ENCODE measurements at regions not wholly inside any gene's neighbourhood (a gene's known extent, or its start where the extent isn't known, plus 50 kb on each side); places are given as distances from the start of the nearest gene placed in this dataset.
"Not testable (repeated sequence)": the region's sequence is repeated elsewhere in the genome, so short reads cannot be mapped to it uniquely, and the experiment has no call there.

DNA sequence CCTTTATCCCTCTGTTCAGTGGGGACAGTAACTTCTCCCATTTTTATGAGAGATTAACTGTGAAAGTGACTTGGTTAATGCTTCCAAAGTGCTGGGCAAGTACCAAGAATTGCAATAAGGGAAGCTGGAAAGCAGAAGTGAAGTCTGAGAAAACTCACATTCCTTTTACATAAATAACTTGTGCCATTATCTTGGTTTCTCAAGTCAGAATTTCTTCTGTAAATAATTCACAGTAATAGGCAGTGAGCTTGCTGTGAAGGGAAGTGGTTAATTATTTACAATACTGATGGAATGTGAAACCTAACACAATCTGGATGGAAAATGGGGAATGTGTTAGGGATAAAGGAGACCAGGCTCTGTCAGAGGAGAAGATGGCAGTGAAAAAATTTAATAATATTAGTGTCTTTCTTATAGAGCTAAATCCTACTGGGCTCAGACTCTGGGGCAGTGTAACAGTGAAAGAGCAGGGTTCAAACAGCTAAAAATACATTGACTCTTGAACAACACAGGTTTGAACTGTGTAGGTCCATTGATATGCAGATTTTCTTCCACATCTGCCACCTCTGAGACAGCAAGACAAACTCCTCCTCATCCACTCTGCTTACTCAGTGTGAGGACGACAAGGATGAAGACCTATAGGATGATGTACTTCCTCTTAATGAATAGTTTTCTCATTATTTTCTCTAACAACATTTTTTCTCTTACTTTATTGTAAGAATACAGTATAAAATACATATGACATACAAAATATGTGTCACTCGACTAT lies 251.5 kb upstream of the ISX start:
- DNase-seq (ENCODE audit: low read depth in 2 of 2): no peak

DNA sequence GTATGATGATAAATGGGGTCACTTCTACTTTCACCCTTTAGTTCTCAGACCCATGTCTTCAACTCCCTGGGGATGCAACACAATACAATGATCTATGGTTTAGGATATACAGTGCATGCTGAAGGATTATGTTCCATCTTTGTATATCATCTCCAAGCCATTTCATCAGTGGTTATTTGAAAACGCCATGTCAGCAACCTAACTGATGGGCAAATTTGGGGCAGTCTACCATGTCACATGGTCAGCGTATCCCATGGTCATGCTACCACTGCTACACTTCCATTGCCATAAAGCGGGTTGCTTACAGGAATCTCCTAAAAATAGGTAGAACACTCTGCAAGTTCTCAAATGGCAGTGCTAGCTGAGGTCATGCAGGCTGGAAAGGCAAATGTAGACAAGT lies 236.5 kb upstream of the ISX start:
- no peak for DNase-seq (ENCODE audit: low read depth in 2 of 2)

DNA sequence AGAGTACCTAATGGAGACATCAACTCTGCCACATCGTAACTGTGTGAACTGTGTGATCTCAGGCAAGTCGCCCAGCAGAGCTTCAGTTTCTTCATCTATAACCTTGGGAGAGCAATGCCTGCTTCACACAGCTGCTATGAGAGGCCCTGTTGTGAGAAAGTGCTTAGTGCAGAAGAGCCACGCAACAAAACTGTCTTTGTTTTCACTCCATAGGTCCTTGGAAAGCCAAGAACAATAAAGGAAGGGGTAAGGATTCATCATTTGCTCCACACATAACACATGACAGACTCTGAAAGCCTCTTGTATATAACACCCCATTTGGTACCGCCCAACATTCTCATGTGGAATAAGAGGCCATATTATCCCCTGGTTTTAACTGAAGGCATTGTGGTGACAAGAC lies 231.9 kb upstream of the ISX start:
- DNase-seq (ENCODE audit: low read depth in 2 of 2): no peak

DNA sequence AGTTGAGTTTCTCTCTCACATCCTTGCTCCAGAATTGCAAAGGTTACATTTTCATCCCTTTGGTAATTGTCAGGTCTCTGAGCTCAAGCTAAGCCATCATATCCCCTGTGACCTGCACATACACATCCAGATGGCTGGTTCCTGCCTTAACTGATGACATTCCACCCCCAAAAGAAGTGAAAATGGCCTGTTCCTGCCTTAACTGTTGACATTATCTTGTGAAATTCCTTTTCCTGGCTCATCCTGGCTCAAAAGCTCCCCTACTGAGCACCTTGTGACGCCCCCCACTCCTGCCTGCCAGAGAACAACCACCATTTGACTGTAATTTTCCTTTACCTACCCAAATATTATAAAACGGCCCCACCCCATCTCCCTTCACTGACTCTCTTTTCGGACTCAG lies 231.4 kb upstream of the ISX start:
- not testable (repeated sequence) for DNase-seq (ENCODE audit: low read depth in 2 of 2)

DNA sequence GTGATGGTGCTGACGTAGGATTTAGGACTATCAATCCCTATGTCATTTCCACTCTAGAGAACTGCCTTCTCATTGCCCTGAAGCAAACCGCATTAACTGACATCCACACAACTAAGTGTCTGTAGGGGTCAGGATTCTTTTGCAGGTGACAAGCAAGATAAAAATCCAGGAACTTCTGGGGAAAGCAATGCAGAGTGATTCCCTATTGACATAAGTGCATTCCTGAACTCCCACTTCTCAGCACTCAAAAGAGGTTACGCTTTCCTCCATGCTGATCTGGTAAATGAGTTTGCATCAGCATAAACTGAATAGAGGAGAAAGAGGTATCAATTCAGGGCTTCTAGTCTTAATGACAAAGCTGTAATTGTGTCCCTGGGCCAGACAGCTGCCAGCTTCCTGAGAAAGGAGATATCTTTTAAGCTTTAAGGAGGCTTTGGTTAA lies 224.6 kb upstream of the ISX start:
- no peak for DNase-seq (ENCODE audit: low read depth in 2 of 2)

DNA sequence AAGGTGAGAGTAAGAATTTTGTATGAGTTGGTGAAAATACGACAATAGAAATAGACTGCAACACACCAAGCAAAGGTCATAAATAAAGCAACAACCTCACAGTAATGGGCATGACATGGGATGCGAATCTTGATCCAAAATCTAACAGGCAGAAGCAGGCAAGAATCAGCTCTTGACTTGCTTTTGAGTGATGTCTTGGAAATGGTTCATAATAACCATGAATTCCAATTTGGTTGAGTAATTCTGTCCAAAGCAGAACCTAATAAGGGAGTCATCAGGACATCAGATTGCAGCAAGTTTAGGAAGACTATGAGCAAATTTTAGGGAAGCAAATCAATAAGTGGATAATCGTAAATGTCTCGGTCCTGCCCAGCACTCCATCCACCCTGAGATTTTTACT lies 224.0 kb upstream of the ISX start:
- DNase-seq (ENCODE audit: low read depth in 2 of 2): no peak

DNA sequence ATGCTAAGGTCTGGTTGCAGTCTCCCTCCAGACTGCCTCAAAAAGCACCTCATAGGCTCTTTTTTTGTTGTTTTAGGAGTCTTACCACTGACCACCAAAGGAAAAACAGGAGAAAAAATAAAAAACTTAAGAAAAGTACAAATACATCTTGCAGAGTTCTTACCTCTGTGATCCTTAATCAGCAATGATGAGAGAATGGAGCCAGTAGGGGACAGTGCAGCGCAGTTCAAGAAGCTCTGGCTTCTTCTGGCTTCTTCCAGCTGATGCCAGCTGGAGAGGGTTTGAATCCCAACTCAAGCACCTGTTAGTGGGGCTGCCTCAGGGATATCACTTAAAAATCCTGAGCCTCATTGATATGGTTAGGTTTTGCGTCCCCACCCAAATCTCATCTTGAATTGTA lies 223.3 kb upstream of the ISX start:
- DNase-seq (ENCODE audit: low read depth in 2 of 2): no peak

DNA sequence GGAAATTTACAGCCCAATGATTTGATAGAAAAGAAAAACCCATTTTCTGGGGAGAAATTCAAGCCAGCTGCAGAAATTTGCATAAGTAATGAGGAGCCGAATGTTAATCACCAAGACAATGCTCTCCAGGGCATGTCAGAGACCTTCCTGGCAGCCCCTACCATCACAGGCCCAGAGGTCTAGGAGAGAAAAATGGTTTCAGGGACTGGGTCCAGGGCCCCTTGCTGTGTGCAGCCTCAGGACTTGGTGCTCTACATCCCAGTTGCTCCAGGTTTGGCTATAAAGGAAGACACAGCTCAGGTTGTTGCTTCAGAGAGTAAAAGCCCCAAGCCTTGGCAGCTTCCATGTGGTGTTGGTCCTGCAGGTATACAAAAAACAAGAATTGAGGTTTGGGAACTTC lies 222.2 kb upstream of the ISX start:
- DNase-seq (ENCODE audit: low read depth in 2 of 2): not testable (repeated sequence)

DNA sequence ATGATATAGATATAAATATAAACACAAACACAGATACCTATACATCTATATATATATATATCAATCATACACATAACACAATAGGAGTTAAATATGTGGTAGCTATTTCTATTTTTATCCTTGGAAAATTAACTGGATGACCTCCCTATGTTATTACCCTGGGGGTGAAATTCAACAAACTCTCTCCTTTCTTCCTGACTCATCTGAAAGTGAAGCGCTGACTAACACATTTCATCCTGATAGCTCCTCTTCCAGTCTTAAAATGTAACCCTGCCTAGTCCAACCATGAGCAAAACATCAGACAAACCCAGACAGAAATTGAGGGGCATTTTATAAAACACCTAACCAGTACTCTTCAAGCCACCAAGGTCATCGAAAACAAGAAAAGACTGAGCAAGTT lies 220.6 kb upstream of the ISX start:
- no peak for DNase-seq (ENCODE audit: low read depth in 2 of 2)

DNA sequence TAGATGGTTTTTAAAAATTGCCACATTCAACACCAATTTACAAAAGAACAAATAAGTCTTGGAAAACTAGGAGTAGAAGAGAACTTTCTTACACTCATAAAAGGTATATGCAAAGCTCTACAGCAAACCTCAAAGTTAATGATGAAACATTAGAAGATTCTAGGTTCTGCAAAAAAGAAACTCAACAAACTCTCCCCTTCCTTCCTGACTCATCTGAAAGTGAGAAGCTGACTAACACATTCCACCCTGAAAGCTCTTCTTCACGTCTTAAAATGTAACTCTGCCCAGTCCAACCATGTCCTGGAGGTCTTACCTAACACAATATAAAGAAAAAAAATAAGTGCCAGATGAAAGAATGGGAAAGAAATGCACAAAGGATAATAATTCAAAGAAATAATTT lies 218.9 kb upstream of the ISX start:
- no peak for DNase-seq (ENCODE audit: low read depth in 2 of 2)

DNA sequence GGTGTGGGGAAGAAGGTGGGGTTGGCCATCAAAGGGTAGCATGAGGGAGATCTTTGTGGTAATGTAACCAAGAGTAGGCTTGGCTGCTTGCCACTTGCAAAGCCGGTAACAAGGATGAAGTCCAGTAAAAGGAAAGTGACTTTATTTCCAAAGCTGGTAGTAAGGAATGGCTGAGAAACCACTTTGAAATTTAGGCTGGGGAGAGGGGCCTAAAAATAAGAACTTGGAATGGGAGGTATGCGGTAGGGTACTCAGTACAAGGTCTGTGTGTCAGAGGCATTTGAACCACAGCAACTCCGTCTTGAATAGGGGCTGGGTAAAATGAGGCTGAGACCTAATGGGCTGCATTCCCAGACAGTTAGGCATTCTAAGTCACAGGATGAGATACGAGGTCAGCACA lies 216.0 kb upstream of the ISX start:
- DNase-seq (ENCODE audit: low read depth in 2 of 2): no peak

DNA sequence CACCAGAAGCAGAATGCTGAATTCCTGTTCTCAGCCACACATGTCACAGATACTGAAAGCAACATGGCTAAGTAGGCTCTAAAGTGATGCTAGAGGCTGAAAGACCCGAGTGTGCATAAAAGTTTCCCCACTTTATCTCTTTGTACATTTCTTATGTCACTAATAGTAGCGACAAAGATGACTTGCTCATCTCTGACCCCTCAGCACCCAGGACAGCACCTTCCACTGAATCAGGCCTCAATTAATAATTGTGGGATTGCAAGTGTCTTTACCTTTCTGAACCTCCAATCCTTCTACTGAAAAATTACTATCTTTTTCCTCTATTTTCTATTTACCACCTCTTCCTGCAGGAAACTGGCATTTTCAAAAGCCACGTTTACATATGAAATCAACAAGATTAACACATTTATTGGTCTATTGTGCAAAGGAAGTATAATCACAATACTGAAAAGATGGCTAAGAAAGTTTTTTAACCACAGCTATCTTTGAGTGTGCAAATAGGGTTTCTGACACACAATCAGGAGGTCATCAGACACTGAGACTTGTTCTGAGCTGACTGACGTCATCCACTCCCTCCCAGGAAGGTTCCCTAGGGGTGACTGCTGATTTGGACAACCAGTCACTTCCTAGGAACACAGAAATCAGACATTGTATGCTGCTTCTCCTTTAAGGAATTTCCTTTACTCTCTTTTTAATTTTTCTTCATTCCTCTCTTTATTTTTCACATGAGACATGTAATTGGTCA lies 213.9 kb upstream of the ISX start:
- DNase-seq (ENCODE audit: low read depth in 2 of 2): no peak

DNA sequence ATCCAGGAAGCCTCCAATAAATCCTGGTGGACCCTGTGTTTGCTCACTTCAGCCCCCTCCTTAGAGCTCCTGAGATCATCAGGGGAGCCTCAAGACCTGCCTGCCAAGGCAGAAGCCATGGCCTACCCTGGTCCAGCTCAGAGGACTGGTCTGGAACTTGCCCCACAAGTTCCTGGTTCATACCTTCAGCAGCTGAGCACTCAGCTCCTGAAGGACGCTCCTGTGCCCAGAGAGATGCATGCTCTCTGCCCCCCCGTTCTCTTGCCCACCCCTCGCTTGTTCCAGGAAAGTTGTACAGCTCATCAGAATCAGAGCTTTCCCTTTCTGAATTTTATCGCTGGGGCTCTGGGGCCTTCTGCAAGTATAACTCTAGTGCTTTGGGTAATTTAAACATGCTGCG lies 210.5 kb upstream of the ISX start:
- DNase-seq (ENCODE audit: low read depth in 2 of 2): no peak

DNA sequence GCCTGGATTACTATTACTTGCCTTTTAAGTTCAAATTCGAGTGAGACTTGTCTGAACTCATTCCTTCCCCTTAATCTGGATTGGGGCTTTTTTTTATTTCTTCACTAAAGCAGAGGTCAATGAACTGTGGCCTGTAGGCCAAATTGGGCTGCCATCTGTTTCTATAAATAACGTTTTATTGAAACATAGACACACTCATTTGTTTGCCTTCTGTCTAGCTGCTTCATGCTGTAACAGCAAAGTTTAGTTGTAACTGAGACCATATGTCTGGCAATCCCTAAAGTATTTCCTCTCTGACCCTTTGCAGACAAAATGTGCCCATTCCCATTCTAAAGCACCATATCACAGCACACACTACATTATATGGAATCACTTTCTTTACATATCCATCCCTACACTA lies 207.9 kb upstream of the ISX start:
- no peak for DNase-seq (ENCODE audit: low read depth in 2 of 2)

DNA sequence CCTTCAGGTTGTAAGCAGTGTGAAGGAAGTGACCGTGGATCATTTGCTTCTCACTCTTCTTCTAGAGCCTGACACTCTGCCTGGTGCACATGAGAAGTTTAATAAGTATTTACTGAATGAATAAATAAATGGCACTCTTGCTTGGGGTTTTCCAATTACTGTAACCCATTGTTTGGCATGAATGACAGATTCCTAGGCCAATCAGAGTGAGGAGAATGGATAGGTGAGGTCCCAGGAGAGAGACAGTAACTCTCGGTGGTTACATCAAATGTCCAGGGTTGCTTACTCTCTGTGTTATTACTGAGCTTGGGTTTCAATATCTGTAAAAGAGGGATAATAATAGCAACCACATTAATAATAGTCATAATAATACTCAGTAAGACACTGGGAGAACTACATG lies 204.2 kb upstream of the ISX start:
- no peak for DNase-seq (ENCODE audit: low read depth in 2 of 2)

DNA sequence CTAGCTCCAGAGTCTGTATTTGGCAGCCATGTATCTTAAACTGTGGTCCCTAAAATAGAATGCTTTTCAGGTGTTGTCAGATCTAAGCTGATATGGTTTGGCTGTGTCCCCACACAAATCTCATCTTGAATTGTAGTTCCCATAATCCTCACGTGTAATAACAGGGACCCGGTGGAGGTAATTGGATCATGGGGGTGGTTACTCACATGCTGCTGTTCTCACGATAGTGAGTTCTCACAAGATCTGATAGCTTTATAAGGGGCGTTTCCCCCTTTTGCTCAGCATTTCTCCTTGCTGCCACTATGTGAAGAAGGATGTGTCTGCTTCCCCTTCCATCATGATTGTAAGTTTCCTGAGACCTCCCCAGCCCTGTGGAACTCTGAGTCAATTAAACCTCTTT lies 199.9 kb upstream of the ISX start:
- DNase-seq (ENCODE audit: low read depth in 2 of 2): no peak

DNA sequence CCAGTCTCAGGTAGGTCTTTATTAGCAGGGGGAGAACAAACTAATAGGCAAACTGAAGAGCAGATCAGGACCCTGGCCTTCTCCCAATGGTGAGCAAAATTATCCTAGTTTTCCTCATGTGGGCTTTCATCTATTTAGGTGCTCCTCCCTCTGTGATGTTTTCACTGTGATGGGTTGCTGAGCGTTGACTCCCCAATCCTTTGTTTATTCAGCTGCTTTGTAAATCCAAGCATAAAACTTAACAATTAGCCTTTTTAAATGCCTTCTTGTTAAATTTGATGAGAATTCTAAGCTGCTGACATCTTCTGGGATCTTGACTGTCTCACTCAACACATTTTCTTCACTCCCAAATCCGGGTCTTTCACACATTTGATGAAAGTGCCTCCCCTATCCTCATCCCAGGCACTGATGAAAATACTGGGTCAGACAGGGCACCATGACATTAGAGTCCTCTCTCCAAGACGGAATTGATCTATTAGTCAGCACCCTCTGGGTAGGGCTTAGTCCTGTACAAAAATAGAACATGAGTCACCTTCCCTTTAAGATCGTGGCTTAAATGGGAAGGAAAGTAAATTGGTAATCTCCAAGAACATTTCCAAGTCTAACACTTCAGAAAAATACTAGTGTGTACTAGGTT lies 199.3 kb upstream of the ISX start:
- no peak for DNase-seq (ENCODE audit: low read depth in 2 of 2)

DNA sequence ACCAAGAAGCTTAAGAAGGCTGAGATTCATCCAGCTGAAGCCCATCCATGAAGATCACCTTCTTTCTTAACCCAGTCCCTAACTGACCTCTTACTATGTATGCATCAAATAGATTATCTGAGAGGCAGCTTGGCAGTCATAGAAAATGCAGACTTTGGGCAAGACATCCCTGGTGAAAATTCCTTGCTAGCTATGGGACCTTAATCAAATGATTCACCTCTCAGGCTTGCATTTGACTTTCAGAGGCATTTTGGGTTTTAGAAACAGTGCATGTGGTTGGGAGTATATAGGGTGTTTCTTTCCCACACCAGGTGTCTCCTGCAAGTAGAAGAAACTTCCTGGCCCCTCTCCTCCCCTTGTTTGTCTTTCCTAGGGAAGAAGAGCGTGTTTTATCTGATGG lies 188.5 kb upstream of the ISX start:
- no peak for DNase-seq (ENCODE audit: low read depth in 2 of 2)

DNA sequence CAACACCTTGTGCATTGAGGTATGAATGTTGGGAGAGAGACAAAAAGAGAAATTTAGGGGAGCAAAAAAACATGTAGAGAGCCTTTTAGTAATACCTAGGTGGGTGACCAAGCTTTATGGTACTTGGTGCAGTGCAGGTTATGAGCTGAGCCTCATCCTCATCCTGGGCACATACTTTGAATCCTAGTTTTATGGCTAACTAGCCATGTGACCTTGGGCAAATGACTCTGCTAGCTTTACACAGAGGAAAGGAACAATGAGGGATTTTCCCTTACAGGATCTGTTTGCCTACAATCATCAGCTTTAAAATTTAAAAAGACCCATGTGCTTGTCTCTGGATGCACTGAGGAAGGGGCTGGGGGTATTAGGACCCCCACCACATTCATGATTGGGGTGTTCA lies 187.8 kb upstream of the ISX start:
- DNase-seq (ENCODE audit: low read depth in 2 of 2): no peak

DNA sequence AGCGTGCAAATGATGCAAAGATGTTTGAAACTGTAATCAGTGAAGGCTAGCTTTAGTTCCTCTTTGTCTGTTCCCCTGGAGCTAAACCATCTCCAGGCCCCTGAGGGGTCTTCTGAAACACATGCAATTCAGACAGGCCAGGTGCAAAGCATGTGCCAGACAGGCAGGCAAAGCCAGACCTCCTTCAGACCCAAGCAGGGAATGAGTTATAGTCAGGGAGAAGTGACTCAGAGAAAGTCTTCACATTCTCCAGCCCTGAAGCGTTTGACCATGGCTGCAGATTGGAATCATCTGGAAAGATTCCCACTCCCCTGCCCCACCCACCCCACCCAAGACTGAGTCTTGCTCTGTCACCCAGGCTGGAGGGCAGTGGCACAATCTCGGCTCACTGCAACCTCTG lies 187.0 kb upstream of the ISX start:
- DNase-seq (ENCODE audit: low read depth in 2 of 2): no peak

DNA sequence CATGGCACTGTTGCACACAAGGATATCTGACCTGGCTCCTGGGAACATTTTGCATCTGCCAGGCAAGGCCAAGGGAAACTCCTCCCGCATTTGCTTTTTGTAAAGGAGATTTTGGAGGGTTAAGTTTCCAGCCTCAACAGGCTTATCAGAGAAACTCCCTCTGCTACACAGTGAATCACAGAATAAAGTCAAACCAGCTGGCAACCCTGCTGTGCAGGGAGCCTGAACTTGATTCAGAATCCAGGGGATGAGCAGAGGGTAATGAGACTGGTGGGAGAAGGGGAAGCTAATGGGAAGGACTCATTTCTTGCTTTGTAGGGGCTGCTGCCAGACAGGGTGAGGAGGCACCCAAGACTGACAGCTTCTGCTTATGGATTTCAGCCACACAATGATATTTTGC lies 185.3 kb upstream of the ISX start:
- DNase-seq (ENCODE audit: low read depth in 2 of 2): no peak

DNA sequence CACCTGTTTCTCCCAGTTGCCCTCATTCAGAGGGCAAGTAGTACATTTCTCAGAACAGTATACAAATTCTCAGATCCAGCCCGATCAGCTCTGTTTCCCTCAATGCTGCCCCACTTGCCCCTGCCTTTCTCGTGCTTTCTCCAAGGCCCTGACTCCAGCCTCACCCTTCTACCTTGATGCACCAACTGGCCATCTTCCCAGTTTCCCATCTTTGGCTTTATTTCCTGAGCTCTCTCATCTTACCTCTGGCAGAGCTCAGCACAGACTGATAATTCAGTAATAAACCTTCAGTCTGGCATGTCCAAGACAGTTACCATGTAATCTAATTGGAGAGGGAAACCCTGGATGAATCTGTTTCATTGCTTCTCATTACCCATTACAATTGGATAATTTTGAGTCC lies 184.5 kb upstream of the ISX start:
- no peak for DNase-seq (ENCODE audit: low read depth in 2 of 2)

DNA sequence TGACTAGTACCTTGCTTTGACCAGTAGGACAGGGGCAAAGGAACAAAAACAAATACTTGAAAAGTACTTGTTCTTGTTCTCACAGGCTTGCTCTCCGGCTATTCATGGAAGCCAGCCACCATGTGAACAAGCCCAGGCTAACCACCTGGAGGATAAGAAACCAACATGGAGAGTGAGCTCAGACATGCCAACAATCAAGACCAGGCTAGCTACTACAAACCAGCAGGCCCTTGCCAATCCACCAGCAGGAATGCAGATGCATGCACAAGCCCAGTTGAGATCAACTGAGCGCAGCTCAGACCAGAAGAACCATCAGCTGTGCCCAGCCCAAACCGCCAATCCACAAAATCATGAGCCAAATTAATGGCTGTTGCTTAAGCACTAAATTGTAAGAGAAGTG lies 180.1 kb upstream of the ISX start:
- no peak for DNase-seq (ENCODE audit: low read depth in 2 of 2)
